WTC11 (cell line): ENCODE measurements at regions not wholly inside any gene's neighbourhood (a gene's known extent, or its start where the extent isn't known, plus 50 kb on each side); places are given as distances from the start of the nearest gene placed in this dataset.

Experiments
- ATAC-seq: fragments of 200-7000 bp; cut with Tn5 transposase; 2 replicates; pipeline ENCODE4 v1.10.0; 2021; ENCODE audit warnings: mild to moderate bottlenecking, moderate library complexity
- CTCF ChIA-PET: fragments of 300-600 bp; sonication (Branson Sonifier 250); formaldehyde crosslinking; loops from one replicate; lab custom pipeline; 2021; ENCODE audit warnings: antibody characterized with exemption; lab: Charles Lee
- POLR2A ChIA-PET: fragments of 350-600 bp; sonication (Branson Sonifier 250); formaldehyde crosslinking; loops from one replicate; lab custom pipeline; 2021; ENCODE audit warnings: antibody characterized with exemption; lab: Charles Lee
- DNase-seq: peaks from one replicate; pipeline ENCODE4 v3.0.0; 2021; ENCODE audit warnings: low spot score
- H3K27ac Mint-ChIP-seq: 2 replicates; pipeline ENCODE4 v1.8.0; 2021; ENCODE audit warnings: mixed read lengths
- H3K27me3 Mint-ChIP-seq: 2 replicates; pipeline ENCODE4 v1.8.0; 2021; ENCODE audit warnings: low read depth, mild to moderate bottlenecking, moderate library complexity, mixed read lengths
- H3K36me3 Mint-ChIP-seq: 2 replicates; pipeline ENCODE4 v1.8.0; 2021; ENCODE audit warnings: mixed read lengths
- H3K4me1 Mint-ChIP-seq: 2 replicates; pipeline ENCODE4 v1.8.0; 2022; ENCODE audit warnings: mixed read lengths
- H3K4me3 Mint-ChIP-seq: 2 replicates; pipeline ENCODE4 v1.8.0; 2021; ENCODE audit warnings: mild to moderate bottlenecking, moderate library complexity, mixed read lengths
- H3K9me3 Mint-ChIP-seq: 2 replicates; pipeline ENCODE4 v1.8.0; 2021; ENCODE audit warnings: mixed read lengths
- ELF4 ChIP-seq: sonication (generic); formaldehyde crosslinking; IDR thresholded peaks from 2 replicates; pipeline ENCODE4 v1.8.1; 2022; ENCODE audit warnings: low read depth, mild to moderate bottlenecking, moderate library complexity, missing genetic modification reagents
- ETV6 ChIP-seq: sonication (generic); formaldehyde crosslinking; IDR thresholded peaks from 2 replicates; pipeline ENCODE4 v1.8.1; 2022; ENCODE audit warnings: mild to moderate bottlenecking, missing genetic modification reagents
- FOXP1 ChIP-seq: sonication (generic); formaldehyde crosslinking; IDR thresholded peaks from 2 replicates; pipeline ENCODE4 v1.8.0; 2022; ENCODE audit warnings: missing genetic modification reagents, mild to moderate bottlenecking, moderate library complexity, borderline replicate concordance
- MYBL2 ChIP-seq: sonication (generic); formaldehyde crosslinking; IDR thresholded peaks from 2 replicates; pipeline ENCODE4 v1.8.1; 2023; ENCODE audit warnings: mild to moderate bottlenecking, moderate library complexity, missing genetic modification reagents
- NFE2L1 ChIP-seq: sonication (generic); formaldehyde crosslinking; IDR thresholded peaks from 2 replicates; pipeline ENCODE4 v1.8.1; 2023; ENCODE audit warnings: missing genetic modification reagents
- NFYB ChIP-seq: sonication (generic); formaldehyde crosslinking; conservative IDR thresholded peaks from 2 replicates; pipeline ENCODE4 v1.8.0; 2022; ENCODE audit warnings: low read depth, missing genetic modification reagents
- SP1 ChIP-seq: sonication (generic); formaldehyde crosslinking; conservative IDR thresholded peaks from 2 replicates; pipeline ENCODE4 v1.8.1; 2022; ENCODE audit warnings: missing genetic modification reagents
- TCF7 ChIP-seq: sonication (generic); formaldehyde crosslinking; IDR thresholded peaks from 2 replicates; pipeline ENCODE4 v1.8.0; 2022; ENCODE audit warnings: mild to moderate bottlenecking, low read depth, missing genetic modification reagents, moderate library complexity
- ZBTB21 ChIP-seq: sonication (generic); formaldehyde crosslinking; IDR thresholded peaks from 2 replicates; pipeline ENCODE4 v1.8.1; 2023; ENCODE audit warnings: mild to moderate bottlenecking, missing genetic modification reagents, borderline replicate concordance
- ZNF138 ChIP-seq: sonication (generic); formaldehyde crosslinking; conservative IDR thresholded peaks from 2 replicates; pipeline ENCODE4 v1.8.1; 2022; ENCODE audit warnings: mild to moderate bottlenecking, moderate library complexity, missing genetic modification reagents
- TF ChIP-seq, protein P1 (sequence below): sonication (generic); formaldehyde crosslinking; IDR thresholded peaks from 2 replicates; pipeline ENCODE4 v1.8.0; 2022; ENCODE audit warnings: mild to moderate bottlenecking, missing genetic modification reagents
- TF ChIP-seq, protein P2 (sequence below): fragments of 250-450 bp; sonication (Bioruptor Pico); IDR thresholded peaks from 2 replicates; pipeline ENCODE4 v1.9.0; 2021; ENCODE audit warnings: mild to moderate bottlenecking
- TF ChIP-seq, protein P3 (sequence below): sonication (generic); formaldehyde crosslinking; conservative IDR thresholded peaks from 2 replicates; pipeline ENCODE4 v1.8.1; 2022; ENCODE audit warnings: mild to moderate bottlenecking, missing genetic modification reagents
- TF ChIP-seq, protein P4 (sequence below): sonication (generic); formaldehyde crosslinking; IDR thresholded peaks from 2 replicates; pipeline ENCODE4 v1.8.1; 2023; ENCODE audit warnings: mild to moderate bottlenecking, missing genetic modification reagents, moderate library complexity
- TF ChIP-seq, protein P5 (sequence below): sonication (generic); formaldehyde crosslinking; IDR thresholded peaks from 2 replicates; pipeline ENCODE4 v1.8.0; 2022; ENCODE audit warnings: mild to moderate bottlenecking, missing genetic modification reagents
- TF ChIP-seq, protein P6 (sequence below): sonication (generic); formaldehyde crosslinking; IDR thresholded peaks from 2 replicates; pipeline ENCODE4 v1.8.1; 2022; ENCODE audit warnings: low read depth, missing genetic modification reagents, borderline replicate concordance
- TF ChIP-seq, protein P7 (sequence below): sonication (generic); formaldehyde crosslinking; IDR thresholded peaks from 2 replicates; pipeline ENCODE4 v1.8.0; 2023; ENCODE audit warnings: missing genetic modification reagents

DNA sequence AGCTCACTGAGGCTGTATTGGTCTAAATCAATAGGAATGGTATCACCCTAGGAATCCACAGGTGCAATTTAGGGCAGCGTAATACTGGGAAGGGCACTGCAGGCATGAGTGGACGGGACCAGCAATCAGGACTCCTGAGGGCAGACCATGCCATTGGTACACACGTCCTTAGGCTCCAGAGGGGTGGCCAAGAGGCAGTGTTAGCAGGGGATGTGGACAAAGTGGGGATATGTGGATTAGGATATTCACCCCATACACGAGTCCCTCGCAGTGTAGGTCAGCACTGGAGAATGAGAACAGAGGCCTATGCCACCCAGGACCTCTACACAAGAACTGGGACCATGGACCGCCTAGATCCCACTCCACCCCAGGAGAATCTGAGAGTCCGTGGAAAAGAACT lies 389.8 kb downstream of the BCL11A start:
- TF ChIP-seq, protein P1, sequence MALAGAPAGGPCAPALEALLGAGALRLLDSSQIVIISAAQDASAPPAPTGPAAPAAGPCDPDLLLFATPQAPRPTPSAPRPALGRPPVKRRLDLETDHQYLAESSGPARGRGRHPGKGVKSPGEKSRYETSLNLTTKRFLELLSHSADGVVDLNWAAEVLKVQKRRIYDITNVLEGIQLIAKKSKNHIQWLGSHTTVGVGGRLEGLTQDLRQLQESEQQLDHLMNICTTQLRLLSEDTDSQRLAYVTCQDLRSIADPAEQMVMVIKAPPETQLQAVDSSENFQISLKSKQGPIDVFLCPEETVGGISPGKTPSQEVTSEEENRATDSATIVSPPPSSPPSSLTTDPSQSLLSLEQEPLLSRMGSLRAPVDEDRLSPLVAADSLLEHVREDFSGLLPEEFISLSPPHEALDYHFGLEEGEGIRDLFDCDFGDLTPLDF (CRISPR knock-in tag) = no peak
- DNase-seq (no peak), ATAC-seq (no peak)
- Mint-ChIP-seq H3K36me3 (no peaks in the 10 kb centered on the region), H3K9me3 (no peaks in the 10 kb centered on the region), H3K4me1 (no peaks in the 10 kb centered on the region; the same call in 1 of the 2 replicates), H3K27ac (no peak overlapping the region), H3K27me3 (no peaks in the 10 kb centered on the region), H3K4me3 (no peak overlapping the region)
- POLR2A ChIA-PET = interaction anchor here (0.5 kb wide), 1 partner anchor 282 kb away, joined by 4 read pairs; no protein-coding TSS in a partner anchor
- CTCF ChIA-PET = no interaction called here

DNA sequence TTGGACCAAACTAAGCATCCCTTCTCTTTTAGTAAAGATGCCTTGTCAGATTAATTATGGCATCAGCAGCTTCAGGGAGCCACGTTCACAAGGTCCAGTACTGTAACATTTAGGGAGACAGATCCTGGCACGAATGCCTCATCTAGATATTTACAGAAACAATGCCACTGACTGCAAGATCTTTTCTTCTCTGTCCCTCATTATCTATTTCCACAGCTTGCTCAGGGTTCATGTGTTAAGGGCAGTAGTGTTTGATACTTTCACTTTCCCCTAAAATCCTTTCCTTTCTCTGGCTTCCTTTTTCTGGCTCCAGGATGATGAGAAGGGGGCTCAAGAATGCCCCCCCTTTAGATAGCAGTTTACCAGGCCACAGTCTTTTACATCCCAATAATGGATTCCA lies 393.9 kb downstream of the BCL11A start:
- POLR2A ChIA-PET = no interaction called here
- no peaks in the 10 kb centered on the region for H3K36me3 Mint-ChIP-seq
- H3K27ac Mint-ChIP-seq = no peak overlapping the region
- no peaks in the 10 kb centered on the region for H3K9me3 Mint-ChIP-seq
- DNase-seq (no peak), ATAC-seq (no peak)
- H3K4me1 Mint-ChIP-seq = no peaks in the 10 kb centered on the region
- H3K27me3 Mint-ChIP-seq = peaks cover 3% of the 10 kb centered on the region; the same call in 1 of the 2 replicates
- H3K4me3 Mint-ChIP-seq = no peak overlapping the region
- CTCF ChIA-PET = no interaction called here
- TF ChIP-seq ZNF138 = no peak
- TF ChIP-seq, protein P2, sequence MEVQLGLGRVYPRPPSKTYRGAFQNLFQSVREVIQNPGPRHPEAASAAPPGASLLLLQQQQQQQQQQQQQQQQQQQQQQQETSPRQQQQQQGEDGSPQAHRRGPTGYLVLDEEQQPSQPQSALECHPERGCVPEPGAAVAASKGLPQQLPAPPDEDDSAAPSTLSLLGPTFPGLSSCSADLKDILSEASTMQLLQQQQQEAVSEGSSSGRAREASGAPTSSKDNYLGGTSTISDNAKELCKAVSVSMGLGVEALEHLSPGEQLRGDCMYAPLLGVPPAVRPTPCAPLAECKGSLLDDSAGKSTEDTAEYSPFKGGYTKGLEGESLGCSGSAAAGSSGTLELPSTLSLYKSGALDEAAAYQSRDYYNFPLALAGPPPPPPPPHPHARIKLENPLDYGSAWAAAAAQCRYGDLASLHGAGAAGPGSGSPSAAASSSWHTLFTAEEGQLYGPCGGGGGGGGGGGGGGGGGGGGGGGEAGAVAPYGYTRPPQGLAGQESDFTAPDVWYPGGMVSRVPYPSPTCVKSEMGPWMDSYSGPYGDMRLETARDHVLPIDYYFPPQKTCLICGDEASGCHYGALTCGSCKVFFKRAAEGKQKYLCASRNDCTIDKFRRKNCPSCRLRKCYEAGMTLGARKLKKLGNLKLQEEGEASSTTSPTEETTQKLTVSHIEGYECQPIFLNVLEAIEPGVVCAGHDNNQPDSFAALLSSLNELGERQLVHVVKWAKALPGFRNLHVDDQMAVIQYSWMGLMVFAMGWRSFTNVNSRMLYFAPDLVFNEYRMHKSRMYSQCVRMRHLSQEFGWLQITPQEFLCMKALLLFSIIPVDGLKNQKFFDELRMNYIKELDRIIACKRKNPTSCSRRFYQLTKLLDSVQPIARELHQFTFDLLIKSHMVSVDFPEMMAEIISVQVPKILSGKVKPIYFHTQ (CRISPR knock-in tag) = no peak
- TF ChIP-seq, protein P3, sequence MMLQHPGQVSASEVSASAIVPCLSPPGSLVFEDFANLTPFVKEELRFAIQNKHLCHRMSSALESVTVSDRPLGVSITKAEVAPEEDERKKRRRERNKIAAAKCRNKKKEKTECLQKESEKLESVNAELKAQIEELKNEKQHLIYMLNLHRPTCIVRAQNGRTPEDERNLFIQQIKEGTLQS = no peak
- no peak for TF ChIP-seq NFE2L1 (CRISPR knock-in tag)
- TF ChIP-seq, protein P4, sequence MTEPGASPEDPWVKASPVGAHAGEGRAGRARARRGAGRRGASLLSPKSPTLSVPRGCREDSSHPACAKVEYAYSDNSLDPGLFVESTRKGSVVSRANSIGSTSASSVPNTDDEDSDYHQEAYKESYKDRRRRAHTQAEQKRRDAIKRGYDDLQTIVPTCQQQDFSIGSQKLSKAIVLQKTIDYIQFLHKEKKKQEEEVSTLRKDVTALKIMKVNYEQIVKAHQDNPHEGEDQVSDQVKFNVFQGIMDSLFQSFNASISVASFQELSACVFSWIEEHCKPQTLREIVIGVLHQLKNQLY (CRISPR knock-in tag) = no peak
- TF ChIP-seq, protein P5, sequence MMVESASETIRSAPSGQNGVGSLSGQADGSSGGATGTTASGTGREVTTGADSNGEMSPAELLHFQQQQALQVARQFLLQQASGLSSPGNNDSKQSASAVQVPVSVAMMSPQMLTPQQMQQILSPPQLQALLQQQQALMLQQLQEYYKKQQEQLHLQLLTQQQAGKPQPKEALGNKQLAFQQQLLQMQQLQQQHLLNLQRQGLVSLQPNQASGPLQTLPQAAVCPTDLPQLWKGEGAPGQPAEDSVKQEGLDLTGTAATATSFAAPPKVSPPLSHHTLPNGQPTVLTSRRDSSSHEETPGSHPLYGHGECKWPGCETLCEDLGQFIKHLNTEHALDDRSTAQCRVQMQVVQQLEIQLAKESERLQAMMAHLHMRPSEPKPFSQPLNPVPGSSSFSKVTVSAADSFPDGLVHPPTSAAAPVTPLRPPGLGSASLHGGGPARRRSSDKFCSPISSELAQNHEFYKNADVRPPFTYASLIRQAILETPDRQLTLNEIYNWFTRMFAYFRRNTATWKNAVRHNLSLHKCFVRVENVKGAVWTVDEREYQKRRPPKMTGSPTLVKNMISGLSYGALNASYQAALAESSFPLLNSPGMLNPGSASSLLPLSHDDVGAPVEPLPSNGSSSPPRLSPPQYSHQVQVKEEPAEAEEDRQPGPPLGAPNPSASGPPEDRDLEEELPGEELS = no peak
- no peak for TF ChIP-seq NFYB
- TF ChIP-seq FOXP1 (CRISPR knock-in tag) = no peak
- TF ChIP-seq, protein P6, sequence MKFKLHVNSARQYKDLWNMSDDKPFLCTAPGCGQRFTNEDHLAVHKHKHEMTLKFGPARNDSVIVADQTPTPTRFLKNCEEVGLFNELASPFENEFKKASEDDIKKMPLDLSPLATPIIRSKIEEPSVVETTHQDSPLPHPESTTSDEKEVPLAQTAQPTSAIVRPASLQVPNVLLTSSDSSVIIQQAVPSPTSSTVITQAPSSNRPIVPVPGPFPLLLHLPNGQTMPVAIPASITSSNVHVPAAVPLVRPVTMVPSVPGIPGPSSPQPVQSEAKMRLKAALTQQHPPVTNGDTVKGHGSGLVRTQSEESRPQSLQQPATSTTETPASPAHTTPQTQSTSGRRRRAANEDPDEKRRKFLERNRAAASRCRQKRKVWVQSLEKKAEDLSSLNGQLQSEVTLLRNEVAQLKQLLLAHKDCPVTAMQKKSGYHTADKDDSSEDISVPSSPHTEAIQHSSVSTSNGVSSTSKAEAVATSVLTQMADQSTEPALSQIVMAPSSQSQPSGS (CRISPR knock-in tag) = no peak
- TF ChIP-seq ELF4 (CRISPR knock-in tag) = no peak
- TF ChIP-seq ZBTB21 (CRISPR knock-in tag) = no peak
- no peak for TF ChIP-seq MYBL2 (CRISPR knock-in tag)
- no peak for TF ChIP-seq SP1 (CRISPR knock-in tag)
- no peak for TF ChIP-seq ETV6
- TF ChIP-seq TCF7 (CRISPR knock-in tag) = no peak
- TF ChIP-seq, protein P7, sequence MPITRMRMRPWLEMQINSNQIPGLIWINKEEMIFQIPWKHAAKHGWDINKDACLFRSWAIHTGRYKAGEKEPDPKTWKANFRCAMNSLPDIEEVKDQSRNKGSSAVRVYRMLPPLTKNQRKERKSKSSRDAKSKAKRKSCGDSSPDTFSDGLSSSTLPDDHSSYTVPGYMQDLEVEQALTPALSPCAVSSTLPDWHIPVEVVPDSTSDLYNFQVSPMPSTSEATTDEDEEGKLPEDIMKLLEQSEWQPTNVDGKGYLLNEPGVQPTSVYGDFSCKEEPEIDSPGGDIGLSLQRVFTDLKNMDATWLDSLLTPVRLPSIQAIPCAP = no peak
- TF ChIP-seq, all 79 proteins: peak for 0
